NT2/D1 (cell line): ENCODE measurements at regions not wholly inside any gene's neighbourhood (a gene's known extent, or its start where the extent isn't known, plus 50 kb on each side); places are given as distances from the start of the nearest gene placed in this dataset.
"Not testable (repeated sequence)": the region's sequence is repeated elsewhere in the genome, so short reads cannot be mapped to it uniquely, and the experiment has no call there.

Experiments used
- DNase-seq: peaks from one replicate; pipeline ENCODE4 v3.0.0-alpha.2; 2011; ENCODE audit warnings: low read depth, low spot score
- H3K27me3 ChIP-seq: 2 replicates; pipeline ENCODE4 v1.6.0; 2011; ENCODE audit warnings: mild to moderate bottlenecking; ENCODE audit not compliant: insufficient read length, insufficient read depth
- H3K36me3 ChIP-seq: 2 replicates; pipeline ENCODE4 v1.6.1; 2011; ENCODE audit warnings: mild to moderate bottlenecking, low read length, mixed read lengths; ENCODE audit not compliant: insufficient read depth, insufficient read length
- H3K4me1 ChIP-seq: 2 replicates; pipeline ENCODE4 v1.5.1; 2011; ENCODE audit not compliant: insufficient read depth, insufficient read length
- H3K4me3 ChIP-seq: 2 replicates; pipeline ENCODE4 v1.5.1; 2011; ENCODE audit warnings: low read depth; ENCODE audit not compliant: insufficient read length
- H3K9ac ChIP-seq: 2 replicates; pipeline ENCODE4 v1.6.0; 2011; ENCODE audit warnings: low read depth; ENCODE audit not compliant: insufficient read length
- H3K9me3 ChIP-seq: 2 replicates; pipeline ENCODE4 v1.5.1; 2011; ENCODE audit warnings: mild to moderate bottlenecking, low read length; ENCODE audit not compliant: insufficient read depth
- SUZ12 ChIP-seq: IDR thresholded peaks from 2 replicates; pipeline ENCODE4 v1.6.1; 2011; ENCODE audit not compliant: insufficient read length, insufficient read depth; ENCODE audit errors: extremely low read depth
- YY1 ChIP-seq: IDR thresholded peaks from 2 replicates; pipeline ENCODE4 v1.6.1; 2011; ENCODE audit not compliant: insufficient read length, insufficient read depth
- ZNF274 ChIP-seq: IDR thresholded peaks from 2 replicates; pipeline ENCODE4 v1.6.1; 2011; ENCODE audit warnings: mild to moderate bottlenecking, low read depth, low read length

DNA sequence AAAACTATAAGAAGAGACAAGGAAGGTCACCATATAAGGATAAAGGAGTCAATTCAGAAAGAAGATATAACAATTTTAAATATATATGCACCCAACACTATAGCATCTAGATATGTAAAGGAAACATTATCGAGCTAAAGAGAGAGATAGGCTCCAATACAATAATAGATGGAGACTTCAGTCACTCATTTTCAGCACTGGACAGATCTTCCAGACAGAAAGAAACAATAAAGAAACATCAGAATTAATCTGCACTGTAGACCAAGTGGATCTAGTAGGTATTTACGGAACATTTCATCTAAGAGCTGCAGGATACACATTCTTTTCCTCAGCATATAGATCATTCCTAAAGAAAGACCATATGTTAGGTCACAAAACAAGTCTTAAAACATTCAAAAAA lies 463.5 kb downstream of the KCTD16 start:
- Histone ChIP-seq H3K9me3 (peaks cover 20% of the 10 kb centered on the region), H3K27me3 (no peaks in the 10 kb centered on the region), H3K4me3 (no peak overlapping the region), H3K36me3 (no peaks in the 10 kb centered on the region), H3K9ac (no peak overlapping the region), H3K4me1 (no peaks in the 10 kb centered on the region)
- TF ChIP-seq SUZ12: no peak
- DNase-seq: no peak

- Histone ChIP-seq H3K9ac (no peak overlapping the region), H3K36me3 (no peaks in the 10 kb centered on the region), H3K9me3 (peaks cover 5% of the 10 kb centered on the region; the same call in 1 of the 2 replicates), H3K4me3 (no peak overlapping the region), H3K27me3 (no peaks in the 10 kb centered on the region), H3K4me1 (no peaks in the 10 kb centered on the region)
- no peak for TF ChIP-seq SUZ12
- no peak for TF ChIP-seq ZNF274
- no peak for TF ChIP-seq YY1
- no peak for DNase-seq
These were observed 427.9 kb downstream of the KCTD16 start for GRCh38 chr5:144598451-144599068.

GRCh38 chr5:144596517-144596916 lies 425.8 kb downstream of the KCTD16 start:
- Histone ChIP-seq H3K4me3 (no peak overlapping the region), H3K27me3 (no peaks in the 10 kb centered on the region), H3K9me3 (peaks cover 5% of the 10 kb centered on the region; the same call in 1 of the 2 replicates), H3K36me3 (no peaks in the 10 kb centered on the region), H3K9ac (no peak overlapping the region), H3K4me1 (no peaks in the 10 kb centered on the region)
- no peak for TF ChIP-seq YY1
- no peak for TF ChIP-seq SUZ12
- no peak for TF ChIP-seq ZNF274
- no peak for DNase-seq

- Histone ChIP-seq H3K9me3 (peaks cover 5% of the 10 kb centered on the region; the same call in 1 of the 2 replicates), H3K4me1 (no peaks in the 10 kb centered on the region), H3K36me3 (no peaks in the 10 kb centered on the region), H3K4me3 (no peak overlapping the region), H3K9ac (no peak overlapping the region), H3K27me3 (no peaks in the 10 kb centered on the region)
- TF ChIP-seq ZNF274 (no peak), SUZ12 (no peak), YY1 (no peak)
- no peak for DNase-seq
These were observed 424.2 kb downstream of the KCTD16 start for GRCh38 chr5:144594919-144595318.

DNA sequence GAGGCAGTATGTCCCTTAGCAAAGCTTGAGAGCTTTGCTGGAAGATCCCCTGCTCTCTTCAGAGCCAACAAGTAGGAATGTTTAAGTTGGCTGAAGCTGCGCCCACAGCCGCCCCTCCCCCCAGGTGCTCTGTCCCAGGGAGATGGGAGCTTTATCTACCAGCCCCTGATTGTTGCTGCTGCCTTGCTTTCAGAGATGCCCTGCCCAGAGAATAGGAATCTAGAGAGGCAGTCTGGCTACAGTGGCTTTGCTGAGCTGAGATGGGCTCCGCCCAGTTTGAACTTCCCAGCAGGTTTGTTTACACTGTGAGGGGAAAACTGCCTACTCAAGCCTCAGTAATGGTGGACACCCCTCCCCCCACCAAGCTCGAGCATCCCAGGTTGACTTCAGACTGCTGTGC lies 423.6 kb downstream of the KCTD16 start:
- not testable (repeated sequence) for H3K9ac ChIP-seq, H3K4me3 ChIP-seq, H3K36me3 ChIP-seq, H3K27me3 ChIP-seq, H3K9me3 ChIP-seq, H3K4me1 ChIP-seq
- DNase-seq: peak; percentile 23

DNA sequence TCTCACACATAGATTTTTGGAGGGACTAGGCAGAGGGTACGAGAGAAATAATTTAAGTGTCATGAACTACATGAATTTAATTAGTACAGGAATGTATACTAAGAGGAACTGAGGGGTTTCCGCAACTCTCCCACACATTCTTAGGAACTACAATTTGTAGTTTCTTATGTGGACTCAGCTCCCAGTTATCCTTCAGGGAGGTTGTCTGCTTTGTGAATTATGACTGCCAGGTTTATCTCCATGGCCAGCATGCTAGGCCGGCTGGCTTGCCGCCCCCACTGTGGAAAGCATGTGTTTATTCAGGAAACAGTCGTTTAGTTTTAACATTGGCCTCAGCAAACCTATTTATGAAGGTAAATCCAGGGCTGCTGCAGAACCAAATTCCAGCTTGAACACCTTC lies 415.0 kb downstream of the KCTD16 start:
- Histone ChIP-seq H3K4me3 (no peak overlapping the region), H3K9ac (no peak overlapping the region), H3K4me1 (peaks cover 5% of the 10 kb centered on the region), H3K27me3 (no peaks in the 10 kb centered on the region), H3K9me3 (no peaks in the 10 kb centered on the region), H3K36me3 (no peaks in the 10 kb centered on the region)
- TF ChIP-seq SUZ12 (no peak), YY1 (no peak), ZNF274 (no peak)
- DNase-seq: no peak

DNA sequence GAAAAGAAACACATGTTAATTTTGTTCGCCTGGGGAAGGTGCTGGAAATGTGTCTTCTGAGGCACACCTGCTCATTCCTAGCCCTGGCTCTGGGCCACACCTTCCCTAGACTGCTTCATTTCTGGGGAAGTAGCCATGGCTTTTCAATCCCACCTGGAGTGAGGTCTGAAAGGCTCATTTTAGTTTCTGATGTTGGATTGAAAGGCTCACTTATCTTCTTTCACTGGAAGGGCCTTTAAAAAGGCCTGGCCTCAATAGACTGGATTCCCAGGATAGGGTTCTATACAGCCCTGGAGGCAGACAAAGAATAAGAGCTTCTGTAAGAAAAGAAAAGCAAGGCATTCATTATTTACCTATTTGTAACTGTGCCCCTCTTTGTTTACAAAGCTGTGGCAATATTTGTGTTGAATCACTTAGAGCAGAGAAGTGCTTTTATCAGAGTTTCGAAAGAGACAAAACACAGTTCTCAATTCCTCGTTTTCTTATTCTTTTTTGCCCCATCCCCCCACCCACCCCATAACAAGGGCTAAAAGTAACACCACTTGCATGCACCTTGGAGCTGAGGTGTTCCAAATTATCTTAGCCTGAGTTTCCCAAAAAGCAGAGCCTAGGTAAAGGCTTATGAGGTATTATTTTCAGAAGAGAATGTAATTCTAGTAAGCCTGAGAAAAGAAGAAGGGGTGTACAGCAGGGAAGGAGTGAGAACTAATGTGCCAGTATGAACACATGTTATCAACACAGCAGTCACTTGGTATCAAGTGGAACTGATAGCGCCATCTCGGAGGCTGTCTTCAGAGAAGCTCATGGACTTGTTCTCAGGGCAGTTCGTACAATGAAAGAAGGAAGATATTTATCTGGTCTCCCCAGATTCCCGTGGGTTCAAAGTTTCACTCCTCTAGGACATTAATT lies 413.1 kb downstream of the KCTD16 start:
- TF ChIP-seq ZNF274 (no peak), SUZ12 (no peak), YY1 (no peak)
- no peaks in the 10 kb centered on the region for H3K27me3 ChIP-seq

More for the DNA sequence above, 413.1 kb downstream of the KCTD16 start:
- Histone ChIP-seq H3K4me1 (peaks cover 5% of the 10 kb centered on the region), H3K9ac (no peak overlapping the region), H3K36me3 (no peaks in the 10 kb centered on the region), H3K9me3 (no peaks in the 10 kb centered on the region), H3K4me3 (no peak overlapping the region)
- peak; percentile 22 for DNase-seq
